GM18519 (cell line): ENCODE measurements at regions not wholly inside any gene's neighbourhood (a gene's known extent, or its start where the extent isn't known, plus 50 kb on each side); places are given as distances from the start of the nearest gene placed in this dataset.

Source experiments
- ATAC-seq: cut with Tn5 transposase; IDR thresholded peaks from one replicate; pipeline ENCODE4 v1.9.1; 2021; ENCODE audit warnings: mild to moderate bottlenecking, moderate library complexity; ENCODE audit not compliant: unreplicated experiment, low FRiP score

- no peak for ATAC-seq
These were observed 243.1 kb downstream of the AUH start for GRCh38 chr9:91118704-91119025.

- no peak for ATAC-seq
These were observed 242.6 kb downstream of the AUH start for GRCh38 chr9:91119142-91119541.

DNA sequence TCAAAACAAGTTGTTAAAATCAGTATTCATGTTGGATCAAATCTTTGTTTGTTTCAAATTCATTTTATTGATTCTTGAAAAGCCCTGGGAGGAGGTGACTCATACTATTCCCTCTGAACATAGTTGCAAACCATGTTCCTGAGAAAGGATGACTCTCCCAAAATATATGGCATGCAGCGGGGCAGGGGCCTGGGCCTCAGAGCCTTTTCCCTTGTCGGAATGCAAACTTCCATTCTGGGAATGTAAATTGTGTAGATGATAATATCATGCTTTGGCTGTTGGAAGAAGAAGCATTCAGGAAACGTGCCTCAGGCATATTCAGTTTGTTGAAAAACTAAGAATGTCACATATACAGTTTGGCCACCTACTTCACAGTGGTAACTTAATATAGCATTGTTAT lies 242.0 kb downstream of the AUH start:
- no peak for ATAC-seq

GRCh38 chr9:91120200-91120599 lies 241.5 kb downstream of the AUH start:
- ATAC-seq, result no peak

DNA sequence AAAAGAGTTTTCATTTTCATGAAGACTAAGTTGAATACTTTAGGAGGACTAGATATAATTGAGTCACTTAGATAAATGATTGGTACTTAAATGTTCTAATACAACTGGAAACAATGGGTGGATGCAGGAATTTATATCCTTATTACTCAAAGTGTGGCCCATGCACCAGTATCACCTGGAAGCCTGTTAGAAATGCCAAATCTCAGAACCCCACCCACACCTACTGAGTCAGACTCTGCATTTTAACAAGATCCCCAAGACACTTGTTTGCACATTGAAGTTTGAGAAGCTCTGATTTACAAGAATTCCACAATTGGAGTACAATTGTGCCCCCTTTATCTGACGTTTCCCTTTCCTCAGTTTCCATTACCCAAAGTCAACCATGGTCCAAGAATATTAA lies 239.0 kb downstream of the AUH start:
- no peak for ATAC-seq

GRCh38 chr9:91126761-91127445 lies 234.8 kb downstream of the AUH start:
- no peak for ATAC-seq

GRCh38 chr9:91127653-91128052 lies 234.1 kb downstream of the AUH start:
- no peak for ATAC-seq

DNA sequence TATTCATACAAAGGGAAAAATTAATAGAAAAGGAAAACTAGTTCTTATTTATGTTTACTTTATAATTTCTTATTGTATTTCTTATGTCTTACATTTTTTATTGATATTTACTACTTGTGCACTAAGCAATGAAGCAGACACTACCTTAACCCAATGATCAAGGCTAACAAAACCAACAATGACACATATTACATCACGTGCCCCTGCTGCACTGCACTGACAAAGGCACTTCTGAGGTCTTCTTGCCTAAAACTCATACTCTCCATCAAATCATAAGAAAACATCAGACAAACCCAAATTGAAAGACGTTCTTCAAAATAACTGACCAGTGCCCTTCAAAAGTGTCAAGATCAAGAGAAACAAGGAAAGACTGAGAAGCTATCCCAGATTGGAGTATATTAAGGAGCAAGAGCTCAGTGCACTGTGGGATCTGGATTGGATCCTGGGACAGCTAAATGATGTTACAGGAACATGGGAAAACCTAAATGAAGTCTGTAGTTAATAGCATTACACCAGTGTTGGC lies 230.9 kb downstream of the AUH start:
- no peak for ATAC-seq

GRCh38 chr9:91131433-91131839 lies 230.3 kb downstream of the AUH start:
- ATAC-seq, result no peak

DNA sequence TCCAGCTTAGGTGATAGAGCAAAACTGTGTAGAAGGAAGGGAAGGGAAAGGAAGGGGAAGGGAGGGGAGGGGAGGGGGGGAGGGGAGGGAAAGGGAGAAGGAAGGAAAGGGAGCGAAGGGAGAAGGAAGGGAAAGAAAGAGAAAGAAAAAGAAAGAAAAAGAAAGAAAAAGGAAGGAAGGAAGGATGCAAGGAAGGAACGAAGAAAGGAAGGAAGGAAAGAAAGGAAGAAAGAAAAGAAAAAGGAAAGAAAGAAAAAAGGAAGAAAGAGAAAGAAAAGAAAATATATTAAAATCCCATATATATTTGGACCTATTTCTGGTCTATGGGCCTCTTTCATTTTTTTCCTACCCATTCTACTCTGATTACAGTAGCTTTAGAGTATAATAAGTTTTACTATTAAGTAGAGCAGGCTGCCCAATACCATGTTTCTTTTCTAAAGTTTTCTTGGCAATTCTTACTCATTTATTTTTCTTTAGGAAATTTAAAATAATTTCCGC lies 229.1 kb downstream of the AUH start:
- no peak for ATAC-seq

- ATAC-seq, result no peak
These were observed 227.1 kb downstream of the AUH start for GRCh38 chr9:91134608-91135007.

DNA sequence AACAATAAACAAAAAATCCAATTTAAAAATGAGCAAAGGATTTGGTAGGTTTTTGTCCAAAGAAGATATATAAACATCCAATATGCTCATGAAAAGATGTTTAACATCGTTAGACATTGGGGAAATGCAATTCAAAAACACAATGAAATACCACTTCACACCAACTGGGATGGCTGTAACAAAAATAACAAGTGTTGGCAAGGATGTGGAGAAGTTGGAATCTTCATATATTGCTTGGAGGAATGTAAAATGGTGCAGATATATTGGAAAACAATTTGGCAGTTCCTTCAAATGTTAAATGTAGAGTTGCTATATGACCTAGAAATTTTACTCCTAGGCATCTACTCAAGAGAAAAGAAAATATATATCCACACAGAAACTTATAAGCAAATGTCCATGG lies 224.3 kb downstream of the AUH start:
- no peak for ATAC-seq

DNA sequence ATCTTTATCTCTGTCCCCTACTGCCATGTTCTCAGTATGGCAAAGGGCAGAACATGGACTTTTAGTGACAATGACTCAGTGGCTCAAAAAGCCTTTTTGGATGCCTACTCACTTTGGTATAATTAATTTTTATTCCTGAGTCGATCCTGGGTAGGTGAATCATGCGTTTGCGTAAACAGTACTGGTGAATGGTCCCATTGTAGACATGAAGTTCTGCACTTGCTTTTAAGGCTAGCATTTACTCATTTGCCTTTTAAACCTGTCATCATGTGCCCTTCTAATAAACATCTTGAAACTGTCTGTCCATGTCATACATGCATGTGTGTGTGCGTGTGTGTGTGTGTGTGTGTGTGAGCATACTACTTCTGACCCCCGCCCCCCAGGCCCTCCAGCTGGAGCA lies 223.0 kb downstream of the AUH start:
- ATAC-seq, result no peak

- ATAC-seq, result no peak
These were observed 220.2 kb downstream of the AUH start for GRCh38 chr9:91141407-91141965.

GRCh38 chr9:91143162-91143561 lies 218.6 kb downstream of the AUH start:
- no peak for ATAC-seq

GRCh38 chr9:91143642-91144041 lies 218.1 kb downstream of the AUH start:
- no peak for ATAC-seq

- no peak for ATAC-seq
These were observed 216.9 kb downstream of the AUH start for GRCh38 chr9:91144769-91145168.

DNA sequence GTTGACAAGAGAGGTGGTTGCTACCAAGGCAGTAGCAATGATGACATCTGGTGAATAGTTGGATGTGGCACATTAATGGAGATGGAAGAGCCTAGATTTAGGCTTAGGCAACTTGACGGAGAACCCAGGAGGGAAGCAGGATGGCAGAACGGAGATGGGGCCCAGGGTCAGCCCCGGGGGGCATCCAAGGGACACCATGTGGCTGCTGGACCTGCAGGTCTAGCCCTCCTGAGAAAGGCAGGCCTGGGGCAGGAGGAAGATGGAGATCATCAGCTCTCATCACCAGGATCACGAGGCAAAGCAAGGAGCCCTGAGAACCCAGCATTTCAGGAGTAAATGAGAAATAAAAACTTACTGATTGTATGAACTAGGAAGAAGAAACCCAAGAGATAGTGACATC lies 216.2 kb downstream of the AUH start:
- no peak for ATAC-seq

DNA sequence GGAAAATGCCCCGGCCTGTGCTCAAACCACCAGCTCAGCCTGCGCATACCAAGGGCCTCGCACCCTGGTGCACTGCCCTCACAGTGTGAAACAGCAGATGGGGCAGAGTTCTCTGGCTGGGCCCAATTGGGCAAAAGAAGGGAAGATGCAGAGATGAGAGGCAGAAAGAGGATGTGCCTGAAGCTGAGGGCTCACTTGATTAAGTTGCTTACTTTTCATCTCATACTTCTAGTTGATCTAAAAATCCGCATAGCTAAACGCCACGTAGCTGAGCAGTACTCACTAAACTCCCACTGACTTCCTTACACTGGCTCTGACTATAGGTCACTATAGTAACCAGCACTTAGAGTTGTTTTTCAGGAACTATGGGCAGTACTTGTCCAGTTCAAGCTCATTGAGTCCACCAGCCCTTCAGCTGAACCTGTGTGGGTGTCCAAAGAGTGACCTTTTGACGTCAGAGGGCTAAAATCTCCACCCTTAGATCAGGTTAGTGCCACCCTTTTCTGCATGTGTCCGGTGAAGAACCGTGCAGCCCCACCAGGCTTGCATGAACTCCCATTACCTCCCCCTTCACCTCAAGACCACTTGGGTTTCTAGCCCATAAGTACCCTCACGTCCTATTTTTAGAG lies 215.2 kb downstream of the AUH start:
- ATAC-seq, result no peak

- no peak for ATAC-seq
These were observed 214.5 kb downstream of the AUH start for GRCh38 chr9:91147079-91147708.

DNA sequence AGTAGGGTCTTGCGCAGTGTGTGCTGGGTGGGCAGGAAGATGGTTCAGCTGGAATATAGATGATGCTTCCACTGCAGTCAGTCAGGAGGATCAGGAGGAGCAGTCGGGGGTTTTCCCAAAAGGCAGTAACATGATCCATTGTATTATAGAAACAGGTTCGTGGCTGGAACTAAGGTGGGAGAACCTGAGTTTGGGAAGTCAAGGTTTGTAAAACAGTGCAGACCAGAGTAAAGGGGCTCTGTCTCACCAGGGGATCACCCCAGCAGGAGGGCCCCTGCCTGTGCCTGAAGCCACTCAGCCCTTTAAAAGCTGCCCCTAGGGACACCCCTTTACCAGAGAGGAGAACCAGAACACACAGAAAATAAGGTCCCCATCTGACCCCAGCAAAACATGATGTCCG lies 213.4 kb downstream of the AUH start:
- no peak for ATAC-seq
